PC-3 (cell line): ENCODE measurements at regions not wholly inside any gene's neighbourhood (a gene's known extent, or its start where the extent isn't known, plus 50 kb on each side); places are given as distances from the start of the nearest gene placed in this dataset.

ENCODE experiments used
- ATAC-seq: fragments of 200-7000 bp; cut with Tn5 transposase; 2 replicates; pipeline ENCODE4 v1.9.1; 2020; ENCODE audit warnings: mild to moderate bottlenecking, moderate library complexity
- BruUV-seq: library from RNA; stranded (reverse); fragments of 400-500 nt; replicated peaks from 2 replicates; lab custom pipeline; 2021; lab: Mats Ljungman, UMichigan
- CTCF ChIA-PET: fragments of 300-600 bp; sonication (Branson Sonifier 250); formaldehyde crosslinking; loops from one replicate; lab custom pipeline; 2022; ENCODE audit warnings: antibody characterized with exemption; lab: Charles Lee
- POLR2A ChIA-PET: fragments of 300-600 bp; sonication (Branson Sonifier 250); formaldehyde crosslinking; loops from one replicate; lab custom pipeline; 2022; ENCODE audit warnings: antibody characterized with exemption; ENCODE audit not compliant: unreplicated experiment; lab: Charles Lee
- DNase-seq: peaks from one replicate; pipeline ENCODE4 v3.0.0-alpha.2; 2015
- H2AFZ ChIP-seq: fragments of 300-600 bp; sonication (generic); 2 replicates; pipeline ENCODE4 v1.6.0; 2016; ENCODE audit warnings: antibody characterized with exemption, low read length
- H3F3A ChIP-seq: fragments of 300-600 bp; sonication (generic); one replicate; pipeline ENCODE4 v1.6.0; 2017; ENCODE audit warnings: antibody characterized with exemption, low read length, control low read depth, mild to moderate bottlenecking; ENCODE audit not compliant: unreplicated experiment
- H3K27ac ChIP-seq: fragments of 300-600 bp; sonication (generic); 2 replicates; pipeline ENCODE4 v1.5.1; 2016; ENCODE audit warnings: mild to moderate bottlenecking, low read length
- H3K27me3 ChIP-seq: fragments of 300-600 bp; sonication (generic); 2 replicates; pipeline ENCODE4 v1.6.1; 2016; ENCODE audit warnings: low read length, mixed read lengths
- H3K36me3 ChIP-seq: fragments of 300-600 bp; sonication (generic); 2 replicates; pipeline ENCODE4 v1.6.1; 2016; ENCODE audit warnings: low read depth, mixed run types, low read length, mixed read lengths
- H3K4me1 ChIP-seq: fragments of 300-600 bp; sonication (generic); 2 replicates; pipeline ENCODE4 v1.5.1; 2016; ENCODE audit warnings: low read length; ENCODE audit not compliant: insufficient read depth
- H3K4me2 ChIP-seq: fragments of 300-600 bp; sonication (generic); 2 replicates; pipeline ENCODE4 v1.6.0; 2016; ENCODE audit warnings: low read length
- H3K4me3 ChIP-seq: fragments of 300-600 bp; sonication (generic); 2 replicates; pipeline ENCODE4 v1.5.1; 2016; ENCODE audit warnings: mild to moderate bottlenecking, low read length, mixed read lengths
- H3K79me2 ChIP-seq: fragments of 300-600 bp; sonication (generic); 2 replicates; pipeline ENCODE4 v1.6.1; 2017; ENCODE audit warnings: low read length, mixed read lengths
- H3K9ac ChIP-seq: fragments of 300-600 bp; sonication (generic); 2 replicates; pipeline ENCODE4 v1.6.0; 2016; ENCODE audit warnings: mild to moderate bottlenecking, low read length
- H3K9me2 ChIP-seq: fragments of 300-600 bp; sonication (generic); replicated peaks from 2 replicates; pipeline ENCODE4 v1.6.1; 2016; ENCODE audit warnings: mixed run types, low read length, mixed read lengths
- H3K9me3 ChIP-seq: fragments of 300-600 bp; sonication (generic); 2 replicates; pipeline ENCODE4 v1.6.1; 2016; ENCODE audit warnings: low read length, mixed read lengths
- H4K20me1 ChIP-seq: fragments of 300-600 bp; sonication (generic); 2 replicates; pipeline ENCODE4 v1.6.1; 2016; ENCODE audit warnings: low read length, mixed read lengths
- EZH2 ChIP-seq: fragments of 300-600 bp; sonication (generic); IDR thresholded peaks from one replicate; pipeline ENCODE4 v1.6.1; 2017; ENCODE audit warnings: antibody characterized with exemption, mild to moderate bottlenecking, low read length; ENCODE audit not compliant: unreplicated experiment
- EZH2phosphoT487 ChIP-seq: fragments of 300-600 bp; sonication (generic); IDR thresholded peaks from 2 replicates; pipeline ENCODE4 v1.6.1; 2018; ENCODE audit warnings: mild to moderate bottlenecking, antibody characterized with exemption, low read length, borderline replicate concordance
- intact Hi-C: fragments of 100-400 bp; cut with micrococcal nuclease; formaldehyde crosslinking; loops from 2 replicates; pipeline ENCODE4 v1.9.0; 2023
- TF ChIP-seq, protein P1 (sequence below): fragments of 300-600 bp; sonication (generic); conservative IDR thresholded peaks from 2 replicates; pipeline ENCODE4 v1.5.1; 2017; ENCODE audit warnings: antibody characterized with exemption, low read depth, mild to moderate bottlenecking, low read length

DNA sequence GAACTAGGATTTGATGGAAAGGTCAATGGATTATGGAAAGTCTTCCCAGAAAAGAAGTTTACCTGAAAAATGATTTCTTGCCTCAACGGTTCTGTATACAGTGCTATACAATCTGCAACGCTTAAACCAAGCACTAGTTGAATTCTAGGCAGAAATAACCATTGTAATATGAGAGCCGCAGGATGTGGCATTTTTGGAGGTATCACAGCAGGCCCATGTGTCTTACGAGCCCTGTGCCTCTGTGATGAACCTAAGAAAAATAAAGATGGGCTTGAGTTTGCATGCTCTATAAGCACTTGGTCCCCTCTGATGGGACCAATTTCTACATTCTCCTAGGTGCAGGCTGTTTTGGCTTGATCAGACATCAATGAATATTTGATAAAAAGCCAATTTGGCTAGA lies 78.7 kb upstream of the RFC3 start:
- ATAC-seq, result no peak
- H3K9me3 ChIP-seq, result no peaks in the 10 kb centered on the region

DNA sequence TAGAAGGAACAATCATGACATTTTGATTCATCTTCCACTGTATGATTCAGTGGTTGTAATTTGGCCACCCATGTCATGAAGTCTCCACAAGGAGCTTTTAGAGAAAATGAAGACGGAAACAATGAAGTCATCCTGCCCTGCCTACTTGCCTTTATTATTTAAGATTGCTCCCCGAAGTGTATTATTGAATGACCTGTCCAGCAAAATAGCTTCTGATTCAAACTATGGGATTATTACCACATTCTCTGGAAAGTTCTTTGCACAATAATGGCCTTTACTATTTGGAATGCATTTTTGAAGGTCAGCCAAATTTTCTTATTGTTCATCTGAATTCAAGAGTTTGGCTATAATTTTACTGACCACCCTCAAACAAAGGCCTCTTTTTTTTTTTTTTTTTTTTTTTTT lies 77.8 kb upstream of the RFC3 start:
- ChIA-PET CTCF (no interaction called here), POLR2A (interaction anchor here (0.6 kb wide), 1 partner anchor 1258 kb away, joined by 6 read pairs; no protein-coding TSS in a partner anchor)
- intact Hi-C loops, result no loop called here
- Histone ChIP-seq H3K79me2 (no peaks in the 10 kb centered on the region), H3K9me2 (0 out of 2 replicates have a peak, but pooled peaks cover 4% of the 10 kb centered on the region), H3K4me1 (peaks cover 9% of the 10 kb centered on the region; the same call in 1 of the 2 replicates), H2AFZ (no peak overlapping the region), H3K27me3 (no peaks in the 10 kb centered on the region), H3F3A (no peaks in the 10 kb centered on the region), H3K36me3 (no peaks in the 10 kb centered on the region), H4K20me1 (no peaks in the 10 kb centered on the region), H3K27ac (0 out of 2 replicates have a peak overlapping the region, but pooled peaks have one; percentile 9), H3K4me2 (no peak overlapping the region), H3K9ac (no peak overlapping the region), H3K9me3 (no peaks in the 10 kb centered on the region), H3K4me3 (no peak overlapping the region)
- TF ChIP-seq EZH2phosphoT487 (no peak), EZH2 (no peak)
- TF ChIP-seq, protein P1, sequence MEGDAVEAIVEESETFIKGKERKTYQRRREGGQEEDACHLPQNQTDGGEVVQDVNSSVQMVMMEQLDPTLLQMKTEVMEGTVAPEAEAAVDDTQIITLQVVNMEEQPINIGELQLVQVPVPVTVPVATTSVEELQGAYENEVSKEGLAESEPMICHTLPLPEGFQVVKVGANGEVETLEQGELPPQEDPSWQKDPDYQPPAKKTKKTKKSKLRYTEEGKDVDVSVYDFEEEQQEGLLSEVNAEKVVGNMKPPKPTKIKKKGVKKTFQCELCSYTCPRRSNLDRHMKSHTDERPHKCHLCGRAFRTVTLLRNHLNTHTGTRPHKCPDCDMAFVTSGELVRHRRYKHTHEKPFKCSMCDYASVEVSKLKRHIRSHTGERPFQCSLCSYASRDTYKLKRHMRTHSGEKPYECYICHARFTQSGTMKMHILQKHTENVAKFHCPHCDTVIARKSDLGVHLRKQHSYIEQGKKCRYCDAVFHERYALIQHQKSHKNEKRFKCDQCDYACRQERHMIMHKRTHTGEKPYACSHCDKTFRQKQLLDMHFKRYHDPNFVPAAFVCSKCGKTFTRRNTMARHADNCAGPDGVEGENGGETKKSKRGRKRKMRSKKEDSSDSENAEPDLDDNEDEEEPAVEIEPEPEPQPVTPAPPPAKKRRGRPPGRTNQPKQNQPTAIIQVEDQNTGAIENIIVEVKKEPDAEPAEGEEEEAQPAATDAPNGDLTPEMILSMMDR, result no peak
- DNase-seq (peak; percentile 52), ATAC-seq (peak; percentile 61)
- BruUV-seq, result no TSS peak

More for the DNA sequence above, 78.7 kb upstream of the RFC3 start:
- H3K79me2 ChIP-seq, result no peaks in the 10 kb centered on the region
- DNase-seq, result no peak
- ChIA-PET CTCF (no interaction called here), POLR2A (no interaction called here)
- H3K9me2 ChIP-seq, result 0 out of 2 replicates have a peak, but pooled peaks cover 4% of the 10 kb centered on the region
- TF ChIP-seq EZH2 (no peak), EZH2phosphoT487 (no peak)
- TF ChIP-seq, protein P1, result no peak
- H3K27ac ChIP-seq, result no peak overlapping the region
- no peak overlapping the region for H3K4me2 ChIP-seq
- no peaks in the 10 kb centered on the region for H4K20me1 ChIP-seq
- no peak overlapping the region for H2AFZ ChIP-seq
- intact Hi-C loops, result no loop called here
- H3K4me3 ChIP-seq, result no peak overlapping the region
- no peaks in the 10 kb centered on the region for H3K36me3 ChIP-seq
- peaks cover 9% of the 10 kb centered on the region; the same call in 1 of the 2 replicates for H3K4me1 ChIP-seq
- no peak overlapping the region for H3K9ac ChIP-seq
- no TSS peak for BruUV-seq
- H3F3A ChIP-seq, result no peaks in the 10 kb centered on the region
- H3K27me3 ChIP-seq, result no peaks in the 10 kb centered on the region

DNA sequence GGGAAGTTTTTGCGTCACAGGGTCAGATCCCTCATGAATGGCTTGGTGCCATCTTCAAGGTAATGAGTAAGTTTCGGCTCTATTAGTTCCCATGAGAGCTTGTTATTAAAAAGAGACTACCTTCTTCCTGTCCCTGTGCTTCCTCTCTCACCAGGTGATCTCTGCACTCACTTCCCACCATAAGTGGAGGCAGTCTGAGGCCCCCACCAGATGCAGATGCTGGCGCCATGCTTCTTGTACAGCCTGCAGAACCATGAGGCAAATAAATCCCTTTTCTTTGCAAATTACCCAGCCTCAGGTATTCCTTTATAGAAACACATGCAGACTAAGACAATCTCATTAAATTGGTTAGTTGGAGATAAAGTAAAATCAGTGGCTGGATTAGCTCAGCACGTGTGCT lies 75.6 kb upstream of the RFC3 start:
- Histone ChIP-seq H3F3A (no peaks in the 10 kb centered on the region), H3K27ac (no peak overlapping the region), H3K4me3 (no peak overlapping the region), H4K20me1 (no peaks in the 10 kb centered on the region), H3K9me2 (0 out of 2 replicates have a peak, but pooled peaks cover 4% of the 10 kb centered on the region), H3K27me3 (no peaks in the 10 kb centered on the region), H3K9me3 (no peaks in the 10 kb centered on the region), H2AFZ (no peak overlapping the region), H3K4me2 (no peak overlapping the region), H3K4me1 (peaks cover 9% of the 10 kb centered on the region; the same call in 1 of the 2 replicates), H3K79me2 (no peaks in the 10 kb centered on the region), H3K9ac (no peak overlapping the region), H3K36me3 (no peaks in the 10 kb centered on the region)
- no TSS peak for BruUV-seq
- ChIA-PET CTCF (no interaction called here), POLR2A (no interaction called here)
- no peak for DNase-seq
- ATAC-seq, result no peak
- TF ChIP-seq, protein P1, result no peak
- TF ChIP-seq EZH2phosphoT487 (no peak), EZH2 (no peak)
- intact Hi-C loops, result no loop called here
